ENCODE measurements at regions not wholly inside any gene's neighbourhood (a gene's known extent, or its start where the extent isn't known, plus 50 kb on each side); places are given as distances from the start of the nearest gene placed in this dataset.

- H2BK5ac ChIP-seq (ENCODE audit: low read depth, low read length, poor library complexity) = no peak overlapping the region
- no peak overlapping the region for H3K23ac ChIP-seq (ENCODE audit: low read length)
- no peak overlapping the region for H2AFZ ChIP-seq (ENCODE audit: insufficient read depth, low read length, poor library complexity)
- no peaks in the 10 kb centered on the region for H3K4me1 ChIP-seq (ENCODE audit: control insufficient read depth in 1 of 2, insufficient read depth in 2 of 2, low read length in 2 of 2)
- no peak overlapping the region for H2AK5ac ChIP-seq (ENCODE audit: low read length)
- no peaks in the 10 kb centered on the region for H3K36me3 ChIP-seq (ENCODE audit: control insufficient read depth in 1 of 2, insufficient read depth in 2 of 2, low read length in 2 of 2)
- H4K12ac ChIP-seq (ENCODE audit: low read depth, low read length) = no peak overlapping the region
- H4K91ac ChIP-seq (ENCODE audit: low read depth, low read length) = no peak overlapping the region
- no peaks in the 10 kb centered on the region for H3K79me2 ChIP-seq (ENCODE audit: control insufficient read depth, insufficient read depth, low read length, poor library complexity)
- WGBS (ENCODE audit: extremely low coverage, insufficient coverage, insufficient read length) = no CpG with 5 or more reads among the region's 4 CpGs
- no peaks in the 10 kb centered on the region for H3K9me3 ChIP-seq (ENCODE audit: insufficient read depth, low read depth, low read length)
- no peak overlapping the region for H3K27ac ChIP-seq (ENCODE audit: low read depth, low read length)
- H2BK12ac ChIP-seq (ENCODE audit: low read length) = no peak overlapping the region
- H3K14ac ChIP-seq (ENCODE audit: low read length) = no peak overlapping the region
- H2BK120ac ChIP-seq (ENCODE audit: insufficient read depth, low read length, poor library complexity) = no peak overlapping the region
- no peaks in the 10 kb centered on the region for H3K27me3 ChIP-seq (ENCODE audit: insufficient read depth, low read length)
- no peak overlapping the region for H3K18ac ChIP-seq (ENCODE audit: low read length)
- no peak overlapping the region for H4K8ac ChIP-seq (ENCODE audit: low read depth, low read length)
- no peak overlapping the region for H3K4ac ChIP-seq (ENCODE audit: low read depth, low read length)
- no peak for DNase-seq
- no peak overlapping the region for H3K9ac ChIP-seq (ENCODE audit: low read length)
- H3K4me3 ChIP-seq (ENCODE audit: low read depth, low read length) = no peak overlapping the region
- H3K79me1 ChIP-seq (ENCODE audit: low read length) = no peaks in the 10 kb centered on the region
- no peak overlapping the region for H3K4me2 ChIP-seq (ENCODE audit: low read length)
These were observed 63.5 kb upstream of the ASCC3 start for GRCh38 chr6:100944644-100945043.

- Histone ChIP-seq H3K4me3 (ENCODE audit: low read depth, low read length) (no peak overlapping the region), H3K9me3 (ENCODE audit: insufficient read depth, low read depth, low read length) (no peaks in the 10 kb centered on the region), H2AK5ac (ENCODE audit: low read length) (no peak overlapping the region), H3K27me3 (ENCODE audit: insufficient read depth, low read length) (no peaks in the 10 kb centered on the region), H2BK120ac (ENCODE audit: insufficient read depth, low read length, poor library complexity) (no peak overlapping the region), H4K91ac (ENCODE audit: low read depth, low read length) (no peak overlapping the region), H2BK12ac (ENCODE audit: low read length) (no peak overlapping the region), H2AFZ (ENCODE audit: insufficient read depth, low read length, poor library complexity) (no peak overlapping the region), H2BK5ac (ENCODE audit: low read depth, low read length, poor library complexity) (no peak overlapping the region), H3K23ac (ENCODE audit: low read length) (no peak overlapping the region), H3K4me1 (ENCODE audit: control insufficient read depth in 1 of 2, insufficient read depth in 2 of 2, low read length in 2 of 2) (no peaks in the 10 kb centered on the region), H3K9ac (ENCODE audit: low read length) (no peak overlapping the region), H3K18ac (ENCODE audit: low read length) (no peak overlapping the region), H3K4me2 (ENCODE audit: low read length) (no peak overlapping the region), H3K79me2 (ENCODE audit: control insufficient read depth, insufficient read depth, low read length, poor library complexity) (no peaks in the 10 kb centered on the region), H3K36me3 (ENCODE audit: control insufficient read depth in 1 of 2, insufficient read depth in 2 of 2, low read length in 2 of 2) (no peaks in the 10 kb centered on the region), H3K27ac (ENCODE audit: low read depth, low read length) (no peak overlapping the region), H4K12ac (ENCODE audit: low read depth, low read length) (no peak overlapping the region), H3K79me1 (ENCODE audit: low read length) (no peaks in the 10 kb centered on the region), H3K14ac (ENCODE audit: low read length) (no peak overlapping the region), H3K4ac (ENCODE audit: low read depth, low read length) (no peak overlapping the region), H4K8ac (ENCODE audit: low read depth, low read length) (no peak overlapping the region)
- DNase-seq = no peak
- no CpG with 5 or more reads among the region's 4 CpGs for WGBS (ENCODE audit: extremely low coverage, insufficient coverage, insufficient read length)
These were observed 65.0 kb upstream of the ASCC3 start for GRCh38 chr6:100946021-100946540.

GRCh38 chr6:100946711-100947110 lies 65.6 kb upstream of the ASCC3 start:
- H2BK120ac ChIP-seq (ENCODE audit: insufficient read depth, low read length, poor library complexity) = no peak overlapping the region
- H3K9ac ChIP-seq (ENCODE audit: low read length) = no peak overlapping the region
- H3K36me3 ChIP-seq (ENCODE audit: control insufficient read depth in 1 of 2, insufficient read depth in 2 of 2, low read length in 2 of 2) = no peaks in the 10 kb centered on the region
- WGBS (ENCODE audit: extremely low coverage, insufficient coverage, insufficient read length) = no CpG with 5 or more reads among the region's 3 CpGs
- no peak overlapping the region for H4K8ac ChIP-seq (ENCODE audit: low read depth, low read length)
- H2AK5ac ChIP-seq (ENCODE audit: low read length) = no peak overlapping the region
- no peak overlapping the region for H4K91ac ChIP-seq (ENCODE audit: low read depth, low read length)
- no peak overlapping the region for H2BK12ac ChIP-seq (ENCODE audit: low read length)
- H3K9me3 ChIP-seq (ENCODE audit: insufficient read depth, low read depth, low read length) = no peaks in the 10 kb centered on the region
- H3K14ac ChIP-seq (ENCODE audit: low read length) = no peak overlapping the region
- H3K27ac ChIP-seq (ENCODE audit: low read depth, low read length) = no peak overlapping the region
- no peak overlapping the region for H3K18ac ChIP-seq (ENCODE audit: low read length)
- H3K23ac ChIP-seq (ENCODE audit: low read length) = no peak overlapping the region
- H3K79me2 ChIP-seq (ENCODE audit: control insufficient read depth, insufficient read depth, low read length, poor library complexity) = no peaks in the 10 kb centered on the region
- no peaks in the 10 kb centered on the region for H3K79me1 ChIP-seq (ENCODE audit: low read length)
- H2AFZ ChIP-seq (ENCODE audit: insufficient read depth, low read length, poor library complexity) = no peak overlapping the region
- no peak overlapping the region for H3K4me3 ChIP-seq (ENCODE audit: low read depth, low read length)
- no peaks in the 10 kb centered on the region for H3K27me3 ChIP-seq (ENCODE audit: insufficient read depth, low read length)
- H3K4me1 ChIP-seq (ENCODE audit: control insufficient read depth in 1 of 2, insufficient read depth in 2 of 2, low read length in 2 of 2) = no peaks in the 10 kb centered on the region
- H2BK5ac ChIP-seq (ENCODE audit: low read depth, low read length, poor library complexity) = no peak overlapping the region
- DNase-seq = no peak
- H3K4ac ChIP-seq (ENCODE audit: low read depth, low read length) = no peak overlapping the region
- no peak overlapping the region for H3K4me2 ChIP-seq (ENCODE audit: low read length)
- no peak overlapping the region for H4K12ac ChIP-seq (ENCODE audit: low read depth, low read length)

DNA sequence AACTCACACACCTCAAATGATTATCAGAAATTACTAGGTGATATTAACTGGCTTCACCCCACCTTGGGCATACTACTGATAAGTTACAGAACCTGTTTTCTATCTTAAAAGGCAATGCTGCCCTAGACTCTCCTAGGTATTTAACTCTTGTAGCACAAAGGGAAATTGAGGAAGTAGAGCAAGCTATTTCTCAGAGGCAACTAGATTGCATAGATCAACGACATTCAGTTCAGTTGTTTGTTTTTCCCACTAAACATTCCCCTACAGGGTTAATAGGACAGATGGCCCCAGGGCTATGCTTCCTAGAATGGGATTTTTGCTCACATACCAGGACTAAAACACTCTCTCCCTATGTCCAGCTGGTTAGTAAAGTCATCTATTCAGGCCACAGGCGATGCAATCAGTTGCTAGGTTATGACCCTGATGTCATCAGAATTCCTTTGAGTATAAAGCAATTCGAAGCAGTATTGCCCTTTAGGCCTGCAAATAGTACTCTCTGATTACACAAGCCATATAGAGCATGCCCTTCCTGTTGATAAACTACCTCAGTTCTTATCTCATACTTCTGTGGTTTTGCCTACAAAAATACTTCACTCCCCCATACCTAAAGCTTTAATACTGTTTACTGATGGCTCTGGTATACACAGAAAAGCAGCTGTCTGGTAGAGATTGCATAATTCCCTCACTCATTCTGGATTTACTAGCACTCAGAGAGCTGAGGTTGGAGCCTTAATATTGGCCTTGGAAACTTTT lies 67.4 kb upstream of the ASCC3 start:
- Histone ChIP-seq H3K36me3 (ENCODE audit: control insufficient read depth in 1 of 2, insufficient read depth in 2 of 2, low read length in 2 of 2) (no peaks in the 10 kb centered on the region), H2AK5ac (ENCODE audit: low read length) (no peak overlapping the region), H4K8ac (ENCODE audit: low read depth, low read length) (no peak overlapping the region), H3K23ac (ENCODE audit: low read length) (no peak overlapping the region), H2BK5ac (ENCODE audit: low read depth, low read length, poor library complexity) (no peak overlapping the region), H2BK120ac (ENCODE audit: insufficient read depth, low read length, poor library complexity) (no peak overlapping the region), H3K4me3 (ENCODE audit: low read depth, low read length) (no peak overlapping the region), H3K14ac (ENCODE audit: low read length) (no peak overlapping the region), H4K91ac (ENCODE audit: low read depth, low read length) (no peak overlapping the region), H3K27me3 (ENCODE audit: insufficient read depth, low read length) (no peaks in the 10 kb centered on the region), H3K79me1 (ENCODE audit: low read length) (no peaks in the 10 kb centered on the region), H2BK12ac (ENCODE audit: low read length) (no peak overlapping the region), H3K9me3 (ENCODE audit: insufficient read depth, low read depth, low read length) (peaks cover 2% of the 10 kb centered on the region), H3K18ac (ENCODE audit: low read length) (no peak overlapping the region), H3K9ac (ENCODE audit: low read length) (no peak overlapping the region), H3K4me1 (ENCODE audit: control insufficient read depth in 1 of 2, insufficient read depth in 2 of 2, low read length in 2 of 2) (no peaks in the 10 kb centered on the region), H3K4ac (ENCODE audit: low read depth, low read length) (no peak overlapping the region), H3K27ac (ENCODE audit: low read depth, low read length) (no peak overlapping the region), H2AFZ (ENCODE audit: insufficient read depth, low read length, poor library complexity) (no peak overlapping the region), H4K12ac (ENCODE audit: low read depth, low read length) (no peak overlapping the region), H3K79me2 (ENCODE audit: control insufficient read depth, insufficient read depth, low read length, poor library complexity) (no peaks in the 10 kb centered on the region), H3K4me2 (ENCODE audit: low read length) (no peak overlapping the region)
- WGBS (ENCODE audit: extremely low coverage, insufficient coverage, insufficient read length) = no CpG with 5 or more reads among the region's 3 CpGs
- DNase-seq = peak; percentile 91 to 99

All from trophoblast cell (in vitro differentiated cells and primary cell).